Breast epithelium (tissue), 4 donors: ENCODE measurements at regions not wholly inside any gene's neighbourhood (a gene's known extent, or its start where the extent isn't known, plus 50 kb on each side); places are given as distances from the start of the nearest gene placed in this dataset.

Source experiments
- DNase-seq, 2 donors: peaks; one replicate each; pipeline ENCODE4 v3.0.0-alpha.2; 2019; ENCODE audit warnings: low spot score in 2 of 2
- H3K27ac ChIP-seq, 2 donors: fragments of 200-600 bp; sonication (generic) in 1 of 2; one replicate each; pipeline ENCODE4 v1.5.1; 2016 to 2019; ENCODE audit warnings: mild to moderate bottlenecking in 1 of 2
- H3K27me3 ChIP-seq, 2 donors: fragments of 200-600 bp; sonication (generic) in 1 of 2; one replicate each; pipeline versions ENCODE4 v1.5.1 to v1.6.0; 2017 to 2019; ENCODE audit warnings: control low read depth in 1 of 2, mild to moderate bottlenecking in 1 of 2
- H3K36me3 ChIP-seq: fragments of 200-600 bp; one replicate; pipeline ENCODE4 v1.5.1; 2019
- H3K4me1 ChIP-seq, 2 donors: fragments of 200-600 bp; sonication (generic); one replicate each; pipeline ENCODE4 v1.5.1; 2016 to 2019; ENCODE audit warnings: control low read depth in 1 of 2
- H3K4me3 ChIP-seq, 3 donors: fragments of 200-600 bp; sonication (generic); 1 replicate in 2 of 3; 2 replicates in 1 of 3; pipeline ENCODE4 v1.5.1; 2016 to 2019; ENCODE audit warnings: mild to moderate bottlenecking in 3 of 3, moderate library complexity in 2 of 3
- H3K9me3 ChIP-seq, 2 donors: fragments of 200-600 bp; sonication (generic) in 1 of 2; one replicate each; pipeline ENCODE4 v1.5.1; 2016 to 2019; ENCODE audit warnings: control low read depth in 1 of 2
- CTCF ChIP-seq, 3 donors: fragments of 450-650 bp; IDR thresholded peaks; one replicate each; pipeline ENCODE4 v1.5.1; 2016 to 2017; ENCODE audit warnings: antibody characterized with exemption in 3 of 3, mild to moderate bottlenecking in 3 of 3, moderate library complexity in 3 of 3
- POLR2A ChIP-seq: fragments of 450-650 bp; IDR thresholded peaks from one replicate; pipeline ENCODE4 v1.6.1; 2016; ENCODE audit warnings: antibody characterized with exemption, mild to moderate bottlenecking, moderate library complexity
- POLR2AphosphoS5 ChIP-seq, 3 donors: sonication (generic); formaldehyde crosslinking; IDR thresholded peaks; one replicate each; pipeline ENCODE4 v1.6.1; 2017; ENCODE audit warnings: antibody characterized with exemption in 3 of 3
- intact Hi-C: fragments of 100-400 bp; cut with DNase I; formaldehyde crosslinking; loops from one replicate; pipeline ENCODE4 v1.15.1; 2023; ENCODE audit warnings: low total_unique reads

DNA sequence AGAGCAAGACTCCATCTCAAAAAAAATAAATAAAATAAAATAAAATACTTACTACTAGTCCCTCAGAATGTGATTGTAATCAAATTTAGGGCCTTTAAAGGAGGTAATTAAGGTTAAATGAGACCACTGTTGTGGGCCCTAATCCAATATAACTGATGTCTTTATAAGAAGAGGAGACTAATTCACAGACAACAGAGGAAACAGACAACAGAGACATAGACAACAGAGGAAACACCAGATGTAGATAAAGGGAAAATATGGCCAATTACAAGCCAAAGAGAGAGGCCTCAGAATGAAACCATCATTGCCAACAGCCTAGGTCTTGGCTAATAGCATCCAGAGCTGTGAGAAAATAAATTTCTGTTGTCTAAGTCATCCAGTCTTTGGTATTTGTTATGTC is 669.0 kb upstream of the FOXG1 start:
- H3K9me3 ChIP-seq = no peaks in the 10 kb centered on the region
- intact Hi-C loops = loop anchor here (2.0 kb wide), 1 partner anchor 39 kb away; no protein-coding TSS in a partner anchor
- DNase-seq = no peak
- no peak overlapping the region for H3K4me3 ChIP-seq
- no peaks in the 10 kb centered on the region for H3K4me1 ChIP-seq
- H3K27ac ChIP-seq = no peak overlapping the region
- H3K36me3 ChIP-seq = no peaks in the 10 kb centered on the region
- TF ChIP-seq CTCF (IDR thresholded peaks at IDR 0.05) = no peak
- TF ChIP-seq POLR2A = no peak
- TF ChIP-seq POLR2AphosphoS5 (IDR thresholded peaks at IDR 0.05) = no peak
- H3K27me3 ChIP-seq = no peaks in the 10 kb centered on the region

DNA sequence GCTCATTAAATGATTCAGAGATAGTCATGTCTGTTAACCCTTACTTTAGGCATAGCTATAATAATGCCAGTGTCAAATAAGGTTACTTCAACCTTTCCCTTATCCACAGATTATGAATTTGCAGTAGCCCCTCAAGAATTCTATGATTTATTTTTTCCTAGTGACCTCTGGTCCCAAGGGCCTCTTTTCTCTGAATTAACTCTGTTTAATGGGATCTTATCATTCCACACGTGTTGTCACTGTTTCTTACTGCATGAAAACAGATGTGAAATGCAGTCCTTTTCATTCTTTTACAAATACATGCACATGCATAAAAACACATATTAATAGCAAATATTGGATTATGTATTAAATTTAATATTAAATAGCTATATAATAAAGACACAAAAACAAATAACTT is 667.7 kb upstream of the FOXG1 start:
- intact Hi-C loops = no loop called here
- Histone ChIP-seq H3K4me3 (no peak overlapping the region), H3K27me3 (no peaks in the 10 kb centered on the region), H3K27ac (no peak overlapping the region), H3K4me1 (no peaks in the 10 kb centered on the region), H3K9me3 (no peaks in the 10 kb centered on the region), H3K36me3 (no peaks in the 10 kb centered on the region)
- no peak for DNase-seq
- TF ChIP-seq POLR2A = no peak
- TF ChIP-seq POLR2AphosphoS5 (IDR thresholded peaks at IDR 0.05) = no peak
- no peak for TF ChIP-seq CTCF (IDR thresholded peaks at IDR 0.05)

GRCh38 chr14:28102001-28102400 is 664.6 kb upstream of the FOXG1 start:
- TF ChIP-seq CTCF (IDR thresholded peaks at IDR 0.05) (no peak), POLR2AphosphoS5 (IDR thresholded peaks at IDR 0.05) (no peak), POLR2A (no peak)
- no peak overlapping the region for H3K4me3 ChIP-seq
- no peak for DNase-seq

DNA sequence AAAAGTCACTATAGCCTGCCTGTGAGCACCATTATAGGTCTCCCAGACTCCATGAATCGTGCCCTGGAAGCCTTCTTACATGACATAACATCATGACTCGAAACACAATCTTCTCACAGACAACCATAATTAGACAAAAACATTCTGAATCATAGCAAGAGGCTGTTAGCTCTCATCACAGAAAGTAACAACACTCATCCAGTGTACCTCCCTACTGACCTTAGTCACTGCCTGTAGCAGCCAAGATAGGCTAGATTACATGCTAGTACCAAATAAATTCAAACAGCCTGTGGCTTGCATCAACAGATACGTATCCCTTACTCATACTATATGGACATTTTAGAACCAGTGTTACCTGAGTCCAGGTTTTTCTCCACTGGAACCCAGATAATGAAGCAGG is 663.8 kb upstream of the FOXG1 start:
- Histone ChIP-seq H3K27me3 (no peaks in the 10 kb centered on the region), H3K27ac (no peak overlapping the region), H3K36me3 (no peaks in the 10 kb centered on the region), H3K4me3 (no peak overlapping the region), H3K9me3 (no peaks in the 10 kb centered on the region), H3K4me1 (no peaks in the 10 kb centered on the region)
- intact Hi-C loops = no loop called here
- no peak for TF ChIP-seq POLR2A
- no peak for TF ChIP-seq CTCF (IDR thresholded peaks at IDR 0.05)
- TF ChIP-seq POLR2AphosphoS5 (IDR thresholded peaks at IDR 0.05) = no peak
- no peak for DNase-seq

More at GRCh38 chr14:28102001-28102400, 664.6 kb upstream of the FOXG1 start:
- H3K4me1 ChIP-seq = no peaks in the 10 kb centered on the region
- intact Hi-C loops = no loop called here
- H3K27me3 ChIP-seq = no peaks in the 10 kb centered on the region
- H3K27ac ChIP-seq = no peak overlapping the region
- no peaks in the 10 kb centered on the region for H3K36me3 ChIP-seq
- H3K9me3 ChIP-seq = no peaks in the 10 kb centered on the region

DNA sequence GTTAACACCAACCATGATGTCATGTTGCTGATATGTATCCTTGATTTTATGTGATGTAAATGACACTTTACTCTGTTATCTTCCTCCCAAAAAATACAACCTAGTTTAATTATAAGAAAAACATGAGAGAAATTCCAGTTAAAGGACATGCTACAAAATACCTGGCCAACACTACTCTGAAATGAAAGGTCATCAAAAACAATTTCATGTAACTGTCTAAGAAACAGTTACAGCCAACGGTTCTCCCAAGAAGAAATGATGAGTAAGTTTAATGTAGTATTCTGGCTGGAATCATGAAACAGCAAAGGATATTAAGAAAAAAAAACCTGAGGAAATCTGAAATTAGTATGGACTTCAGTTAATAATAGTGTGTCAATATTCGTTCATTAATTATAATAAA is 653.3 kb upstream of the FOXG1 start:
- no peak for DNase-seq
- Histone ChIP-seq H3K27me3 (no peaks in the 10 kb centered on the region), H3K36me3 (no peaks in the 10 kb centered on the region), H3K4me1 (no peaks in the 10 kb centered on the region), H3K4me3 (no peak overlapping the region), H3K27ac (no peak overlapping the region), H3K9me3 (no peaks in the 10 kb centered on the region)
- intact Hi-C loops = no loop called here
- TF ChIP-seq POLR2AphosphoS5 (IDR thresholded peaks at IDR 0.05) = no peak
- no peak for TF ChIP-seq POLR2A
- no peak for TF ChIP-seq CTCF (IDR thresholded peaks at IDR 0.05)
